Mammary epithelial cell (primary cell): ENCODE measurements at regions not wholly inside any gene's neighbourhood (a gene's known extent, or its start where the extent isn't known, plus 50 kb on each side); places are given as distances from the start of the nearest gene placed in this dataset.

Source experiments
- EZH2 ChIP-seq: IDR thresholded peaks from 2 replicates; pipeline ENCODE4 v1.6.1; 2012; ENCODE audit warnings: low read length, inconsistent platforms, borderline replicate concordance
- TF ChIP-seq, protein P1 (sequence below), 2 donors: IDR thresholded peaks in 1 of 2; conservative IDR thresholded peaks in 1 of 2; 2 replicates each; pipeline ENCODE4 v1.5.1; 2011 to 2012; ENCODE audit warnings: inconsistent platforms in 2 of 2, low read length in 2 of 2, mild to moderate bottlenecking in 2 of 2, control low read depth in 1 of 2, low read depth in 1 of 2; ENCODE audit not compliant: insufficient read depth in 1 of 2; ENCODE audit errors: extremely low read depth in 1 of 2

DNA sequence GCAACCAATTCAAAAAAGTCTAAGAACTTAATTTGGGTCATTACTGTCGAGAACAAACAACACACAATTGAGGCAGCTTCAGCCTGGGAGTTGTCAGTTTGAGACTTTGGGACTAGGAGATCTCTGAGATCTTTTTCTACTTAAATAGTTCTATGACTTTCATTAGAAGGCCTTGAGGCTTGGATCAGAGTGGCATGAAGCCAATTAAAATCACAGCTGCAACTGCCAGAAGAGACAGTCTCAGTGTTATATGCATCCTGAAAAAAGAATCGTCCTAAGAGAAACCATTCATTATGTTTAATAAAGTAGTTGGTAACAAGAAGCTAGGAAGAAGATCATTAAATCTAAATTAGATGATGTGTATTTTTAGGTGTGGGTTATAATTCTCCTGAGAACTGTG lies 170.8 kb upstream of the RASSF8 start:
- TF ChIP-seq EZH2, result no peak
- TF ChIP-seq, protein P1, sequence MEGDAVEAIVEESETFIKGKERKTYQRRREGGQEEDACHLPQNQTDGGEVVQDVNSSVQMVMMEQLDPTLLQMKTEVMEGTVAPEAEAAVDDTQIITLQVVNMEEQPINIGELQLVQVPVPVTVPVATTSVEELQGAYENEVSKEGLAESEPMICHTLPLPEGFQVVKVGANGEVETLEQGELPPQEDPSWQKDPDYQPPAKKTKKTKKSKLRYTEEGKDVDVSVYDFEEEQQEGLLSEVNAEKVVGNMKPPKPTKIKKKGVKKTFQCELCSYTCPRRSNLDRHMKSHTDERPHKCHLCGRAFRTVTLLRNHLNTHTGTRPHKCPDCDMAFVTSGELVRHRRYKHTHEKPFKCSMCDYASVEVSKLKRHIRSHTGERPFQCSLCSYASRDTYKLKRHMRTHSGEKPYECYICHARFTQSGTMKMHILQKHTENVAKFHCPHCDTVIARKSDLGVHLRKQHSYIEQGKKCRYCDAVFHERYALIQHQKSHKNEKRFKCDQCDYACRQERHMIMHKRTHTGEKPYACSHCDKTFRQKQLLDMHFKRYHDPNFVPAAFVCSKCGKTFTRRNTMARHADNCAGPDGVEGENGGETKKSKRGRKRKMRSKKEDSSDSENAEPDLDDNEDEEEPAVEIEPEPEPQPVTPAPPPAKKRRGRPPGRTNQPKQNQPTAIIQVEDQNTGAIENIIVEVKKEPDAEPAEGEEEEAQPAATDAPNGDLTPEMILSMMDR (conservative IDR thresholded peaks at IDR 0.05 in 1 of 2, IDR thresholded peaks at IDR 0.05 in 1 of 2; ENCODE audit: extremely low read depth in 1 of 2, insufficient read depth in 1 of 2, low read depth in 1 of 2, low read length in 2 of 2), result no peak
